Kidney capillary endothelial cell (primary cell): ENCODE measurements at regions not wholly inside any gene's neighbourhood (a gene's known extent, or its start where the extent isn't known, plus 50 kb on each side); places are given as distances from the start of the nearest gene placed in this dataset.

ENCODE experiments used
- DNase-seq: peaks from one replicate; pipeline ENCODE4 v3.0.0-alpha.2; 2018; ENCODE audit warnings: low spot score

GRCh38 chr1:193785850-193786420 is 599.5 kb upstream of the B3GALT2 start:
- no peak for DNase-seq

GRCh38 chr1:193774536-193775323 is 588.3 kb upstream of the B3GALT2 start:
- DNase-seq, result no peak

- no peak for DNase-seq
Measured at GRCh38 chr1:193771596-193771995, 585.2 kb upstream of the B3GALT2 start.

- DNase-seq, result no peak
Measured at GRCh38 chr1:193769651-193770050, 583.2 kb upstream of the B3GALT2 start.

GRCh38 chr1:193767886-193768285 is 581.5 kb upstream of the B3GALT2 start:
- no peak for DNase-seq

- DNase-seq, result no peak
Measured at GRCh38 chr1:193766329-193766728, 579.9 kb upstream of the B3GALT2 start.

- DNase-seq, result peak; percentile 9
Measured at GRCh38 chr1:193763266-193763665, 576.9 kb upstream of the B3GALT2 start.

- DNase-seq, result peak; percentile 60
Measured at GRCh38 chr1:193762236-193762635, 575.8 kb upstream of the B3GALT2 start.

- DNase-seq, result no peak
Measured at GRCh38 chr1:193755441-193755840, 569.0 kb upstream of the B3GALT2 start.

GRCh38 chr1:193754732-193755427 is 568.5 kb upstream of the B3GALT2 start:
- DNase-seq, result no peak

- DNase-seq, result no peak
Measured at GRCh38 chr1:193754151-193754550, 567.7 kb upstream of the B3GALT2 start.

- no peak for DNase-seq
Measured at GRCh38 chr1:193753038-193753756, 566.8 kb upstream of the B3GALT2 start.

- DNase-seq, result no peak
Measured at GRCh38 chr1:193749868-193750267, 563.5 kb upstream of the B3GALT2 start.

GRCh38 chr1:193747579-193747978 is 561.2 kb upstream of the B3GALT2 start:
- DNase-seq, result no peak

GRCh38 chr1:193741228-193741627 is 554.8 kb upstream of the B3GALT2 start:
- no peak for DNase-seq

GRCh38 chr1:193740762-193741161 is 554.3 kb upstream of the B3GALT2 start:
- no peak for DNase-seq

GRCh38 chr1:193736507-193736906 is 550.1 kb upstream of the B3GALT2 start:
- no peak for DNase-seq

GRCh38 chr1:193733674-193734073 is 547.3 kb upstream of the B3GALT2 start:
- no peak for DNase-seq

GRCh38 chr1:193730017-193730416 is 543.6 kb upstream of the B3GALT2 start:
- DNase-seq, result no peak

GRCh38 chr1:193729429-193729828 is 543.0 kb upstream of the B3GALT2 start:
- peak; percentile 7 for DNase-seq

GRCh38 chr1:193727850-193728249 is 541.4 kb upstream of the B3GALT2 start:
- no peak for DNase-seq

- no peak for DNase-seq
Measured at GRCh38 chr1:193726722-193727121, 540.3 kb upstream of the B3GALT2 start.

- DNase-seq, result no peak
Measured at GRCh38 chr1:193712392-193712791, 526.0 kb upstream of the B3GALT2 start.
